ENCODE measurements at regions not wholly inside any gene's neighbourhood (a gene's known extent, or its start where the extent isn't known, plus 50 kb on each side); places are given as distances from the start of the nearest gene placed in this dataset.
"Not testable (repeated sequence)": the region's sequence is repeated elsewhere in the genome, so short reads cannot be mapped to it uniquely, and the experiment has no call there.

DNA sequence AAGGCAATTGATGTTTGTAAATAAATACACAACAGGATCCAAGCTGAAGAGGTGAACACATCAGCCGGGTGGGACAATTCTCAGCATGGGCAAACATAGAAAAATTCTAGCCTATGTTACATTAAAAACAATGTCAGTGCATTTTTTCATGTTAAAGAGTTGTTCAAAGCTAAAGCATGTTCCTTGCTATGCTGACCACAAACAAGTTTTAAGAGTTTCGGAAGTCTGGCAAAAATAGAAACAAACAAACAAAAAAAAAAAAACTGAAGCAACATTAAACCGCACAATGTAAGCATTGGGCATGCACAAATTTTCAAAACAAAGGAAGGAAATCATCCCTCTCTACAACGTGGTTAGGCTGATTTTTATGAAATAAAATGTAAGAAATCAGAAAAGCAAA lies 185.8 kb downstream of the FOXD4L6 start:
- TF ChIP-seq EZH2 (IDR thresholded peaks at IDR 0.05; ENCODE audit: low read depth, unreplicated experiment); POLR2AphosphoS5 (IDR thresholded peaks at IDR 0.05; ENCODE audit: low read depth); EZH2phosphoT487 (IDR thresholded peaks at IDR 0.05; ENCODE audit: unreplicated experiment); CREB1 (CRISPR knock-in tag; IDR thresholded peaks at IDR 0.05; ENCODE audit: low read depth); REST (IDR thresholded peaks at IDR 0.05; ENCODE audit: unreplicated experiment); CTCF (conservative IDR thresholded peaks at IDR 0.05; ENCODE audit: low read depth in 2 of 2); ETS1 (IDR thresholded peaks at IDR 0.05); JUNB (IDR thresholded peaks at IDR 0.05; ENCODE audit: unreplicated experiment); NANOG (IDR thresholded peaks at IDR 0.05; ENCODE audit: borderline replicate concordance); ZNF331 (CRISPR knock-in tag; IDR thresholded peaks at IDR 0.05; ENCODE audit: low read depth); ZNF114 (CRISPR knock-in tag; IDR thresholded peaks at IDR 0.05); STAT1 (IDR thresholded peaks at IDR 0.05; ENCODE audit: unreplicated experiment): not testable (repeated sequence)
- TF ChIP-seq, protein P1, sequence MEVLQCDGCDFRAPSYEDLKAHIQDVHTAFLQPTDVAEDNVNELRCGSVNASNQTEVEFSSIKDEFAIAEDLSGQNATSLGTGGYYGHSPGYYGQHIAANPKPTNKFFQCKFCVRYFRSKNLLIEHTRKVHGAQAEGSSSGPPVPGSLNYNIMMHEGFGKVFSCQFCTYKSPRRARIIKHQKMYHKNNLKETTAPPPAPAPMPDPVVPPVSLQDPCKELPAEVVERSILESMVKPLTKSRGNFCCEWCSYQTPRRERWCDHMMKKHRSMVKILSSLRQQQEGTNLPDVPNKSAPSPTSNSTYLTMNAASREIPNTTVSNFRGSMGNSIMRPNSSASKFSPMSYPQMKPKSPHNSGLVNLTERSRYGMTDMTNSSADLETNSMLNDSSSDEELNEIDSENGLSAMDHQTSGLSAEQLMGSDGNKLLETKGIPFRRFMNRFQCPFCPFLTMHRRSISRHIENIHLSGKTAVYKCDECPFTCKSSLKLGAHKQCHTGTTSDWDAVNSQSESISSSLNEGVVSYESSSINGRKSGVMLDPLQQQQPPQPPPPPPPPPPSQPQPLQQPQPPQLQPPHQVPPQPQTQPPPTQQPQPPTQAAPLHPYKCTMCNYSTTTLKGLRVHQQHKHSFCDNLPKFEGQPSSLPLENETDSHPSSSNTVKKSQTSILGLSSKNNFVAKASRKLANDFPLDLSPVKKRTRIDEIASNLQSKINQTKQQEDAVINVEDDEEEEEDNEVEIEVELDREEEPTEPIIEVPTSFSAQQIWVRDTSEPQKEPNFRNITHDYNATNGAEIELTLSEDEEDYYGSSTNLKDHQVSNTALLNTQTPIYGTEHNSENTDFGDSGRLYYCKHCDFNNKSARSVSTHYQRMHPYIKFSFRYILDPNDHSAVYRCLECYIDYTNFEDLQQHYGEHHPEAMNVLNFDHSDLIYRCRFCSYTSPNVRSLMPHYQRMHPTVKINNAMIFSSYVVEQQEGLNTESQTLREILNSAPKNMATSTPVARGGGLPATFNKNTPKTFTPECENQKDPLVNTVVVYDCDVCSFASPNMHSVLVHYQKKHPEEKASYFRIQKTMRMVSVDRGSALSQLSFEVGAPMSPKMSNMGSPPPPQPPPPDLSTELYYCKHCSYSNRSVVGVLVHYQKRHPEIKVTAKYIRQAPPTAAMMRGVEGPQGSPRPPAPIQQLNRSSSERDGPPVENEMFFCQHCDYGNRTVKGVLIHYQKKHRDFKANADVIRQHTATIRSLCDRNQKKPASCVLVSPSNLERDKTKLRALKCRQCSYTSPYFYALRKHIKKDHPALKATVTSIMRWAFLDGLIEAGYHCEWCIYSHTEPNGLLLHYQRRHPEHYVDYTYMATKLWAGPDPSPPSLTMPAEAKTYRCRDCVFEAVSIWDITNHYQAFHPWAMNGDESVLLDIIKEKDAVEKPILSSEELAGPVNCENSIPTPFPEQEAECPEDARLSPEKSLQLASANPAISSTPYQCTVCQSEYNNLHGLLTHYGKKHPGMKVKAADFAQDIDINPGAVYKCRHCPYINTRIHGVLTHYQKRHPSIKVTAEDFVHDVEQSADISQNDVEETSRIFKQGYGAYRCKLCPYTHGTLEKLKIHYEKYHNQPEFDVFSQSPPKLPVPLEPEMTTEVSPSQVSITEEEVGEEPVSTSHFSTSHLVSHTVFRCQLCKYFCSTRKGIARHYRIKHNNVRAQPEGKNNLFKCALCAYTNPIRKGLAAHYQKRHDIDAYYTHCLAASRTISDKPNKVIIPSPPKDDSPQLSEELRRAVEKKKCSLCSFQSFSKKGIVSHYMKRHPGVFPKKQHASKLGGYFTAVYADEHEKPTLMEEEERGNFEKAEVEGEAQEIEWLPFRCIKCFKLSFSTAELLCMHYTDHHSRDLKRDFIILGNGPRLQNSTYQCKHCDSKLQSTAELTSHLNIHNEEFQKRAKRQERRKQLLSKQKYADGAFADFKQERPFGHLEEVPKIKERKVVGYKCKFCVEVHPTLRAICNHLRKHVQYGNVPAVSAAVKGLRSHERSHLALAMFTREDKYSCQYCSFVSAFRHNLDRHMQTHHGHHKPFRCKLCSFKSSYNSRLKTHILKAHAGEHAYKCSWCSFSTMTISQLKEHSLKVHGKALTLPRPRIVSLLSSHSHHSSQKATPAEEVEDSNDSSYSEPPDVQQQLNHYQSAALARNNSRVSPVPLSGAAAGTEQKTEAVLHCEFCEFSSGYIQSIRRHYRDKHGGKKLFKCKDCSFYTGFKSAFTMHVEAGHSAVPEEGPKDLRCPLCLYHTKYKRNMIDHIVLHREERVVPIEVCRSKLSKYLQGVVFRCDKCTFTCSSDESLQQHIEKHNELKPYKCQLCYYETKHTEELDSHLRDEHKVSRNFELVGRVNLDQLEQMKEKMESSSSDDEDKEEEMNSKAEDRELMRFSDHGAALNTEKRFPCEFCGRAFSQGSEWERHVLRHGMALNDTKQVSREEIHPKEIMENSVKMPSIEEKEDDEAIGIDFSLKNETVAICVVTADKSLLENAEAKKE (CRISPR knock-in tag; IDR thresholded peaks at IDR 0.05), result not testable (repeated sequence)
